Right renal pelvis (tissue), 4 donors: ENCODE measurements at regions not wholly inside any gene's neighbourhood (a gene's known extent, or its start where the extent isn't known, plus 50 kb on each side); places are given as distances from the start of the nearest gene placed in this dataset.

Experiments
- DNase-seq, 4 donors: peaks; one replicate each; pipeline ENCODE4 v3.0.0-alpha.2; 2013; ENCODE audit warnings: low read depth in 4 of 4, low spot score in 3 of 4, missing footprints in 1 of 4

DNA sequence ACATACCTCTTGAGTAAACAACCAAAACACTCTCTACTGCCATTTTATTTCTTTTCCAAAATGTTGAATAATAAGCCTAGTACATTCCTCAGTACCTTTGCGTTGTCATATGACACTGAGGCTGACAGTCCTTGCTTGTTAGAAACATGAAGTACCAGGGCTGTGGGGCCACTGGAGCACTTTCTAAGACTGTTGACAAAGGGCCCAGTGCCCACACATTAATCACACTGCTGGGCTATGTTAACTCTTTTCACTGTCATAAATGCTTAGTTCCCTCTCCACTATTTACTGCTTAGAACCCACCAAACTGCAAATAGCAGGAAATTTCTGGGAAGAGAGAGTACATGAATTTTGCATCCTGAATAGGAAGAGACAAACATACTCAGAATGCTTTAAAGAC lies 57.1 kb downstream of the FAM47B start:
- DNase-seq = no peak

DNA sequence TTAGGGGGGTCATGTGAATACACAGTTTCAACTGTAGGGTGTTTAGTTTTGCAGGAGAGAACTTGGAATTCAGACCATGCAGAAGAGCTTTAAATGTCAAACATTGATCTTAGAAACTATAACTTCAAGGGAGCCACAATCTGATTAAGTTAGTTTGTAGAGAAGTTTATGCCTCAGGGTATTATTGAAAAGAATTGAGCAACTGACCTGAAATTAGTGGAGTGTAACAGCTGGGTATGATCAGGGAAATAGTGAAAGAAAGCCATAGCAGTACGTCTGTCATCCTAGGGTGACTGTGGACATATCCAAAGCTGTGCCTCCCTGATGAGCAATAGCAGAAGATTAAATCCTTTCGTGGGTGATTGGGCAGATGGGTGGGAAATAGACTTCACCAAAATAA lies 63.8 kb downstream of the FAM47B start:
- DNase-seq = no peak

DNA sequence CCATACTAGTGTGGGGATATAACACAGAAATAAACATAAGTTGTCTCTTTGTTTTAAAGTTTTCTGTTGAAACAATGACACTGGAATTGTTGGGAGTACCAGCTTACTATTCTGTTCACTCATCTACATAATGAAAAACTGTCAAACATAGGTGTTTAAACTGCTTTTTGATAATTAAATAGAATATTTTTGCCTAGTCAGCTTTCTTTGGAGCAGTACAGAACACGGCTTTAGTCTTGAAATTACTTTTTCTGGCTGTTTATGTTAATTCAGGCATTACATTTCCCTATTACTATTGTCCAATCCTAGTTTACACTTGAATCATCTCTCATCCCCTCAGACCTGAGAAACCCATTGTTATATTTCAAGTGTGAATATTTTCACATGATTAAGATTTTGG lies 73.0 kb downstream of the FAM47B start:
- DNase-seq = no peak

DNA sequence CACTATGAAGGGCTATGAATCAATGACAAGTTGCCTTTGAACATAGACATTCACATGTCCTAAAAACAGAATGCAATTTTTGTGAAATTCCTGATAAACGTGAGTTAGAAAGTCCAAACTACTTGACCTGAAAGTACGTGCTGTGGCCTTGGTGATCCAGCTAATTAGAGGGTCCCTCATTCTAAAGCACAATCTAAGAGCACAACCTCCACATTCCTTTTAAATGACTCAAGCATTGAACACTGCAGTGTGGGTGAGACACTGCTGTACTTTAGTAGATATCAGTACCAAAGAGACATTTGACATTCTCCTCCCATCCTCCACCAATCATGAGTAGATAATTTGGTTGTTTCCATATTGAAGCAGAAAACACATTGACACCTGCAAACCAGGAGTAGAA lies 73.5 kb downstream of the FAM47B start:
- no peak for DNase-seq

DNA sequence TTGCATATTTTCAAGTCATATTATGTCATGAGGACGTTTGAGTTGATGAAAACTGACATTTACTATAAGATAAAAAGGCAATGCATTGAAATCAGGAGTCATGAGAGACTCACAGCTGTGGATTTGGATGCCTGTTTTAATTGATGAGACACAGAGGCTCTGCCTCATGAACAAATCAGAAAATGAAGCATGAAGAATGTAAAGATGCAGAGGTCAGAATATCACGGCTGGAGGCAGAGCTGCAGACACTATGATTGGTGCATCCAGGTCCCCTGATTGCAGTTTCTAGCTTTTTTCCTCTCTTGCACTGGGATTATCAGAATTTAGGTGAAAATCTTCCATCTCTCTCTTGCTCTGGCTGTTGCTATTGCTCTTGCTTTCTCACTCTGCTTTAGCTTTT lies 74.7 kb downstream of the FAM47B start:
- DNase-seq = no peak

DNA sequence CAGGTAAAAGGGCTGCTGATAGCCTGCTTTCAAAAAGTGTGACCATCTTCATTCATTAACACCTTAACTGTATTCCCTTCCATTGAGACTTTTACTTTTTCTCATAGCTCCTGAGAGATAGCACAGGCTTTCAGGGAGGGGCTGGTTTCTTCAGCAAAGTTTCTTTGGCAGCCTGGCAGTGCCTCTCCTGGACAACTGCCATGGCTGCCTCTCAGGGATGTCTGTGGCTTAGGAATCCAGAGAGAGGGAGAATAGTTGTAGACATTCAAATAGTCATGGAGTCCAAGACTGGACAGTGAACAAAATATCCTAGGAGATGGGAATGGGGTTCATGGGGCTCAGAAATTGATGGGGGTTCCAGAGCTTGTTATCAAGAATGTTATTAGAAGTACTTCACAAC lies 81.1 kb downstream of the FAM47B start:
- no peak for DNase-seq

DNA sequence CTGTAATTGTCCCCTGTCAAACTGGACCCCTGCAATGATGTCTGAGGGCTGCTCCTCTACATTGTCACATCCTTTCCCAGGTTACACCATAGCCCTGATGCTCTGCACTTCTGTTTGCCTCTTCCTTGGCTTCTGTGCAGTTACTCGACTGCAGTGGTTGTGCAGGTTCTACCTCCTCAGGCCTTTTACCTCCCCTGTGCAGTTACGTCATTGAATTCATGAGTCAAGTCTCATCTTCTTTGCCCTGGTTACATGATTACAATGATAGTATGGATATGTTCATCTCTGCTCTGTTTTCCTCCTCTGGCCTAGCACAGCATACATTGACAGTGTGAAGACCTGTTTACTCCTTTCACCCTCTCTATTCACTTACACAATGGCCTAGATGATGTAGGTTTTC lies 83.2 kb downstream of the FAM47B start:
- no peak for DNase-seq

DNA sequence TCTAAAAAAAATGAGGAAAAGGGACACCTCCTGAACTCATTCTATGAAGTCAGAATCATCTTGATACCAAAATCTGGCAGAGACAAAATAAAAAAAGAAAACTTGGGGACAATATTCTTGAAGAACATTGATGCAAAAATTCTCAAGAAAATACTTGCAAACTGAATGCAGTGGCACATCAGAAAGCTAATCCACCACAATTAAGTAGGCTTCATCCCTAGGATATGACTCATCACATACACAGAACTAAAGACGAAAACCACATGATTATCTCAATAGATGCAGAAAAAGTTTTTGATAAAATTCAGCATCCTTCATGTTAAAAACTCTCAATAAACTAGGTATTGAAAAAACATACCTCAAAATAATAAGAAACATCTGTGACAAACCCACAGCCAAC lies 98.3 kb downstream of the FAM47B start:
- no peak for DNase-seq

DNA sequence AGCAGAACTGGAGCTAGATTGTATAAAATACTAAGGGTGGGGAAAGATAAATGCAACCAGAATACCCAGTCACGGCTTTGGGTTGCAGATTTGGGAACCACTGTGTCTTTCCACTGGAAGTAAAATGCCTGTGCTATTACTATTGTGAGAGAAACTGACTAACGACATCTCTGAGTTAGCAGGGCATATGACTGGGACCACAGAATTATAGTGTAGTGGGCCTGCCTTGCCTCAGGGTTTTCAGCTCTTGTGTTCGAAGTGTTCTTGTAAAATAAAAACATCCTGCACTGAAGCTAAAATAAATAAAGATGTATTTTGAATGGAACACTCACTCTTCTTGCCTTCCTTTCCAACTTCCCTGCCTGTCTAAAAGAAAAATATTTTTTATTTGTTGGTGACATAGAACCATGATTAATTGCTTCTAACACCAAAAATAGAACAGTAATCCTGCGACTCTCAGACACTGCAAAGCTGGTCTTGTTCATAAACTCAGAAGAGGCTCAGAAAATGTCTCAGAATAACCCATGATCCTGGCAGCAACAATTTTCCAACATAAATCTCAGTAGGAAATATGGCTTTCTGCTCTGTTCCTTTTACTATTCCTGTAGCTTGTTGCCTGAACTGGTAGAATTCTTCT lies 104.2 kb downstream of the FAM47B start:
- peak in 3 of 4 donors; percentile 1 to 19 (median 4) for DNase-seq

DNA sequence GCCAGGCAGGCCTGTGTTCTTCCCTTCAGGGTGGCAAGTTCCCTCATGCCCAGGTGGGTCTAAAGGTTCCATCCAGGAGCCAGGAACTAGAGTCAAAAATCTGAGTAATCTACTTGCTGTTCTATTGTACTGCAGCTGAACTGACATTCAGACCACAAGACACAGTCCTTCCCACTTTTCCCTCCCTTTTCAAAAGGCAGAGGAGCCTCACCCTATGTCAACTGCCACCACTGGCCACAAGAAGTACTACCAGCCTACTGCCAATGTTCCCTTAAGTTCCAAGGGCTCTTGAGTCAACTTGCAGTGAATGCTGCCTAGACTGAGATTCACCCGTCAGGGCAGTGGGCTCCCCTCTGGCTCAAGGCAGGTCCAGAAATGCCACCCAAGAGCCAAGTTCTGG lies 133.5 kb downstream of the FAM47B start:
- no peak for DNase-seq

DNA sequence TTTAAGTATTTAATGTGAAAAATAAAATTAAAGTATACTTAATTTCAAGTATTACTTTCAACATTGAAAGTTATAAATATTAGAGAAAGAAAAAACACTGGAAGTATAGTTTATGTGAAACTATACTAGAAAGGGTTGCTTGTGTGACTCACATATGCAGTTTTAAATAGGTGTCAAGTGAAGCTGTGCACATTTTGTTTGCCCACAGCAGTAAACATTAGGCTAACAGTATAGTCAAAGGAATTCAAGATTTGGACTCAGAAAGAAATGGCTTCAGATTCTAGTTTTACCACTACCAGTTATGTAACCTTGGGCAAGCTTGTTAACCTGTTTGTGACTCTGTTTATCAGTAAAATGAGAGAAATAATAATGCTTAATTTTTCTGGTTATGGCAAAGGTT lies 148.2 kb downstream of the FAM47B start:
- DNase-seq = no peak

DNA sequence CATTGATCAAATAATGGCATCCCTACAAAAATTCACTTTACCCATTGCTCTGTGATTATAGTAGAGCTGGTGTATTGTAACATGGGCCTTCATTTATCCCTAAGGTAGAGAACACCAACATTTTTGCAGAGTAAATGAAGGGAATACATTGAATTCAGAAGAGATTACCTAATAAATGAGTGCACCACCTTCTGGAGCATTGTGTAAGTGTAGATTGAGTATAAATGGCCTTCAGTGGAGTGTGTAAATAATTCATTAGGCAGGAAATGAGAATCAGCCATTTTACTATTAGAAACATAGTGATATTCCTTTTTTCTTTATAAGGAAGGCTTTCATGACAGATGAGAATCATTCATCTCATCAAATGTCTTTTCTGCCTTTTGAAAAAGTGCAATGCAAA lies 155.8 kb downstream of the FAM47B start:
- DNase-seq = no peak

DNA sequence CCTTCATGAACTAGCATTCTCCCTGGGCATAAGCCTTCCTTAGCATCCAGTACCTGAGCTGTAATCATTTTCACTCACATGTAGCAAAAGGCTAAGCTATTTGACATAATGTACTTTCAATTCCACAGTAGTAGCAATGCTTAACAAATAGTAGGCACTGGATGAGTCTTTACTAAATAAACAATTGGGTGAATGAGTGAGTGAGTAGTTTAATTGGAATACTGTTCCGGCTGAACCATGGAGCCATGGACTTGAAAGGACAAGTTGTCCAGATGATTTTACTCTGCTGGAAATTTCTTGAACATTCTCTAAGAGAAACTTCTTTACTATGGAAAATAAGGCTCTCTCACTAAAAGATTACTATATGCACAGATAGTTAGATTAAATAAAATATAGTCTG lies 159.3 kb downstream of the FAM47B start:
- no peak for DNase-seq

DNA sequence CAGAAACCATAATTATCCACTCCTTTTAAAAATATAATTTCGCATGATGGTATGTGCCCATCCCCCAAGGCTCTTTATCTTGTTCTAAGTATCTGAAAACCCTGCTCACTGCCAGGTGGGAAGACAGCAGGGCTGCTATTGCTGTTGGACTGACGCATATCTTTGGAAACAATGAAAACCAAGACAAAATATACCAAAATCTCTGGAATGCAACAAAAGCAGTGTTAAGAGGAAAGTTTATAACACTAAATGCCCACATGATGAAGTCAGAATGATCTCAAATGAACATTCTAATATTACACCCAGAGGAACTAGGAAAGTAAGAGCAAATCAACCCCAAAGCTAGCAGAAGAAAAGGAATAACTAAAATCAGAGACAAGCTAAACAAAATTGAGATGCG lies 162.0 kb downstream of the FAM47B start:
- no peak for DNase-seq

DNA sequence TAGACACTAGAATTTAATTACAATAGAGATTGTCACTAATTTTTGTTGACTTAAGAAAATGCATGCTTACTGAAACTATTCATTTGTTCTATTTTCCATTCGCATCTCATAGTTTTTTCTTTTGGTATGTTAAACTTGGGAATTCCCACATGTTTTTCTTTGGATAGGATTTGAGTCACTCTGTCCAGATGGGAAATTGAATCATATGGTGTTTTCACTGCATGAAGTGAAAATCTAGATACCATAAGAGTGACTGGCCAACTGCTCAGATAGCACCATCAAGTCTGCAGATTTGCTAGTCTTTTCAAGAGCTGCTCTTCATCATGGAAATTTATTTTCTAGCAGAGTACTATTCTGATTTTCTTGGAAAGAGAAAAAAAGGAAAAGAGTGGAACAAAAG lies 172.6 kb downstream of the FAM47B start:
- no peak for DNase-seq

DNA sequence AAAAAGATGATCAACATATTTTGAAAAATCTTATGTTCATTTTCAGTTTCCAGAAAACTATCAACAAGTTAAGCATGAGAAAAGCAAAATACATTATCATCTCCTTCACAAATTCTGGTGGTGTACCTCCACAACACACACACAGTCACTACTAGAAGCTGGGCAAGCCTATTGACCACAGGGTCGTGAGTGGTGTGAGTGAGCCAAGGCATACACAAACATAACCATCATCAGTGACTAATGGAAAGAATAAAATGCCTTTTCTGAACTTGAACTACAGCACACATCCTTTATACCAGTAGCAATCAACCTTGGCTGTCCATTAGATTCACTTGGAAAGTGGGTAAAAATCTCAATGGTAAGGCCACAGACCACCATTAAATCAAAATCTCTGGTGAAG lies 180.2 kb downstream of the FAM47B start:
- no peak for DNase-seq

DNA sequence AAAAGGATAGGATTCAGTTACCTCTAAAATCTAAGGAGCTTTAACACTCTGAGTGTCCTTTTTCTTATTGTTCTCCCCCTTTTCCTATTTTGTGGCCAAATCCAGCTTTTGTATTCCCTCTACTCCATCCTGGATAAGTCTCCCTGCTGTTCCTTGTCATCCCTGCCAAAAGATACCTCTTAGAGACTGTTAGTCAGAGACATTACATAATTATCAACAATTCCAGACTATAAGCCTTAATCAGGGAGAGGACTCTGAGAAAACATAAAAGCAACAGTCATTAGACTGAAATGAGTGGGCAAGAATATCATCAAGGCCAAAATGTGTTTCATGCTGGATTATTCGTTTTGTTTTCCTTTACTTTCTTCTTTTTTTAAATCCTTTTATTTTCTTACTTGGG lies 206.9 kb downstream of the FAM47B start:
- no peak for DNase-seq

DNA sequence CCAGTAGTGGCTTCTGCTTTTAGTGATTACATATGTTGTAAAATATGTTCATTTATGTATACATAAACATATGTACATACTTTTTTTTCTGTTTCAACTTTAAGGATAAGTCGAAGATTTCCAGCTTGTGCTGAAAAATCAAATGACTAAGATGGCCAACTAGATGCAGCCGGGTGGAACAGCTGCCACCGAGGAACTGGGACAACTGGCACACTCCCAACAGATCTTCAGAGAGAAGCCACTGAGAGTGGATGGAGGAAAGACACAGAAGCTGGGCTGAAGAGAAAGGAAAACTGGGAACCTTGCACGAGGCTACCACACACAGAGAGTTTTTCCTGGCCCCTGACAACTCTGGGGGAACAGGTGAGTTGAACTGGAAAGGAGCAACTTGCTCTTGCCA lies 207.5 kb downstream of the FAM47B start:
- no peak for DNase-seq

DNA sequence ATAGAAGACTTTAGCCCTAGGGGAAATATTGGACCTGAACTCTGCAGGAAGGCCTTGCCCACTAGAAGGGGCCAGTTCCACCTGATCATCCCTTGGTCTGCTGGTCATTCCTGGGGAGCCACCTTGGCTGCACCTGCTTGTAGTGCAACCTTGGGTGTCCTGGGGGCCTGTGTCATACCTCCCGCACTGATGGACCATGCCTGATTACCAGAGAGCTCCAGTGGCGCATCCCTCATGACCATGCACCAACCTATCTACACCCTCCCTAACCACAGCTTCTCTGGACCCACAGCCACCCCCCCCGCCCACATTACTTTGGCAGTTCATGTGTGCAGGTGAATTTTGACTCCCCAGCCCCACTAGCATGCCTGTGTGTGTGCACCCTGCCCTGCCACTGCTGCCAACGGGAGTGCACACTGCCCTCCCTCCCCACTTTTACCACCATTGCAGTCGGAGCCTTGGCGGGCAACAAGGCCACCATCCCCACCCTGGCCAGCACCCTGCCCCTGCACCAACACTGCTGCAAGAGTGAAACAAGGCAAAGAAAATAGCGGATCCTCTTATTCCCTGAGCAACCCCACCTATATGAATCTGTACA lies 208.1 kb downstream of the FAM47B start:
- no peak for DNase-seq

DNA sequence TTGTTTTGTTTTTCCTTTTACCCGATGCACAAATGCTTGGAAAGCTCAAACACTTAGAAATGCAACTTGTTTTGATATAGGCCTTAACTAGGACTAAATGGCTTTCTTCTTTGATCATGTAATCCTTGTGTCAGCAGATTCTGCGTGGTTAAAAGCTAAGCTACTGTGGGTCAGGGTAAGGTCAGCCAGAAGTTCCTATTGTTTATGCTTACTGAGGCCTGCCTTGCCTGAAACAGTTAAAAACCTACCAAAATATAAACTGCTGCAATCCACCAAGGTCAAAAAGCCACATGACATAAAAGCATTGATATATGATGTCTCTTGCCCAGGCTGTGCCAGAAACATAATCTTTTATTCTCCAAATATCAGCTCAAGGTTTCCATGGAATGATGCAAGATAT lies 223.4 kb downstream of the FAM47B start:
- DNase-seq = peak in 1 of 4 donors; percentile 4
